ENCODE measurements at regions not wholly inside any gene's neighbourhood (a gene's known extent, or its start where the extent isn't known, plus 50 kb on each side); places are given as distances from the start of the nearest gene placed in this dataset.

- no peak overlapping the region for H3K4me3 ChIP-seq
- DNase-seq = no peak
- ATAC-seq (ENCODE audit: low FRiP score in 2 of 2) = no peak
Measured at GRCh38 chr5:13307480-13307879, 637.0 kb downstream of the DNAH5 start.

DNA sequence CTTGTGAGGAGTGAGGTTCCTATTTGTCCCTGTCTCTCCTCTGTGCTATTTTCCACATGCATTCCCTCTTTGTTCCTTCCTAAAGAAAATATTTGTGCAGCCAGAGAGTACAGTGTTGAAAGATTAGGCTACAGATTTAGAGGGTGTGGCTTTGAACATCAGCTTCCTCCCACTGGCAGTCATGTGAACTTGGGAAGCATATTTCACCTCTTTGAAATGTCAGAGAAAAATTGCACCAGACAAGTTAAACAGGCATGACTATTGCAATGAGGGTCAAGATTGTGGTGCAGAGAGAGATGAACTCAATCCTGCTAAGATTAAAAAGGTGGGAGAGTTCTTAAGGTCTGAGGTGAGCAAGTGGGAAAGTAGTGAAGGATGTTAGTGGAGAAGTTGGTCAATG, 641.0 kb downstream of the DNAH5 start:
- Histone ChIP-seq H3K9me3 (no peaks in the 10 kb centered on the region), H3K27me3 (no peaks in the 10 kb centered on the region), H3K4me3 (no peak overlapping the region), H3K36me3 (no peaks in the 10 kb centered on the region), H3K27ac (no peak overlapping the region), H3K4me1 (no peaks in the 10 kb centered on the region)
- no peak for TF ChIP-seq CTCF (IDR thresholded peaks at IDR 0.05)
- TF ChIP-seq POLR2AphosphoS5 (IDR thresholded peaks at IDR 0.05) = no peak
- ATAC-seq (ENCODE audit: low FRiP score in 2 of 2) (no peak), DNase-seq (no peak)

More at GRCh38 chr5:13307480-13307879, 637.0 kb downstream of the DNAH5 start:
- no peak for TF ChIP-seq POLR2A (IDR thresholded peaks at IDR 0.05)
- no peak for TF ChIP-seq EP300 (IDR thresholded peaks at IDR 0.05)
- no peak for TF ChIP-seq POLR2AphosphoS5 (IDR thresholded peaks at IDR 0.05)
- no peak for TF ChIP-seq CTCF (IDR thresholded peaks at IDR 0.05)
- Histone ChIP-seq H3K9me3 (no peaks in the 10 kb centered on the region), H3K27me3 (no peaks in the 10 kb centered on the region), H3K4me1 (no peaks in the 10 kb centered on the region), H3K36me3 (no peaks in the 10 kb centered on the region), H3K27ac (no peak overlapping the region)

DNA sequence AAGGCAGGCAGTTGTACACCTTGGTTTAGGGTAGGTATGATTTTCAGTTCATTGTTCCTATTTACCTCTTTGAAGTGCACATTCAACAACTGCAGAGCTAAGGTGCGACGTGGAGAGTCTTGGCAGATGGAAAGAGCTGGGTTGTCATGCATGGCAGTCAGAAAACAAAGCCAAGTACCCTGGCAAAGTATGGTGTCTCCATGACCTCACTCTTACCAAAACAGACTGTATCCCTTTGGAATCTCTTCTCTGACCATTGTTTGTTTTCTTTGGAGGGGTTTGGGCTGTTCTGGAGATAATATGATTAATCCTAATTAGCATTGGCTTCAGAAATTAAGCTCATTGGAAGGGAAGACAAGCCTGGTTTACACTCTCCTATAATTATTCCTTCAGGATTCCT, 665.7 kb downstream of the DNAH5 start:
- ATAC-seq (ENCODE audit: low FRiP score in 2 of 2) (no peak), DNase-seq (no peak)
- TF ChIP-seq EP300 (IDR thresholded peaks at IDR 0.05) (no peak), CTCF (IDR thresholded peaks at IDR 0.05) (no peak), POLR2AphosphoS5 (IDR thresholded peaks at IDR 0.05) (no peak), POLR2A (IDR thresholded peaks at IDR 0.05) (no peak)
- H3K27me3 ChIP-seq = no peaks in the 10 kb centered on the region
- no peaks in the 10 kb centered on the region for H3K9me3 ChIP-seq
- 64 to 75% methylated on average over 2 of the region's 2 CpGs for WGBS, 2 donors
- no peaks in the 10 kb centered on the region for H3K36me3 ChIP-seq
- H3K27ac ChIP-seq = no peak overlapping the region
- H3K4me3 ChIP-seq = no peak overlapping the region
- H3K4me1 ChIP-seq = no peaks in the 10 kb centered on the region

DNA sequence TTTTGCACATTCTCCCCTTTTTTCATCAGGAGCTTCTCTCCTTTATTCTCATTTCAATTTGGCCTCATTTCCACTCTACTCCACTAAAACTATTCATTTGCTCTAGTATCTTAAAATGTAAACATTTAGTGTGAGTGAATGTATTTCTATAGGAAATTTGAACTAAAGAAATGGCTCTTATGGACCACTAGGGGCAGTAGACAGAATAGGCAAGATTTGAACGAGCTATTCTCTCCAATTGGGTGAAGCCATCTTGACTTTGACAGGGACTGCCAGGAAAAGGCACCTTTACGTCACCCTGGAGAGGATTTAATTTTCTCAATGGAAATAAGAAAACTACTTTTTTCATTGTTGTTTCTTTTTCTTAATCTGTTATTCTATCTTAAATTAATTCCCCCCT, 666.3 kb downstream of the DNAH5 start:
- H3K4me1 ChIP-seq = no peaks in the 10 kb centered on the region
- no peaks in the 10 kb centered on the region for H3K27me3 ChIP-seq
- H3K4me3 ChIP-seq = no peak overlapping the region
- DNase-seq (no peak), ATAC-seq (ENCODE audit: low FRiP score in 2 of 2) (no peak)
- no peak for TF ChIP-seq POLR2A (IDR thresholded peaks at IDR 0.05)
- no peak for TF ChIP-seq EP300 (IDR thresholded peaks at IDR 0.05)
- TF ChIP-seq CTCF (IDR thresholded peaks at IDR 0.05) = no peak
- no peak for TF ChIP-seq POLR2AphosphoS5 (IDR thresholded peaks at IDR 0.05)
- WGBS, 2 donors = 61 to 85% methylated on average over 2 of the region's 2 CpGs
- H3K9me3 ChIP-seq = no peaks in the 10 kb centered on the region
- H3K36me3 ChIP-seq = no peaks in the 10 kb centered on the region
- H3K27ac ChIP-seq = no peak overlapping the region

GRCh38 chr5:13276156-13276555, 668.3 kb downstream of the DNAH5 start:
- Histone ChIP-seq H3K4me3 (no peak overlapping the region), H3K4me1 (no peaks in the 10 kb centered on the region), H3K27me3 (no peaks in the 10 kb centered on the region), H3K9me3 (no peaks in the 10 kb centered on the region), H3K27ac (no peak overlapping the region), H3K36me3 (no peaks in the 10 kb centered on the region)
- 33 to 35% methylated on average over 1 of the region's 1 CpG for WGBS, 2 donors
- DNase-seq = no peak
- TF ChIP-seq EP300 (IDR thresholded peaks at IDR 0.05) = no peak
- TF ChIP-seq CTCF (IDR thresholded peaks at IDR 0.05) = no peak
- no peak for TF ChIP-seq POLR2A (IDR thresholded peaks at IDR 0.05)
- no peak for TF ChIP-seq POLR2AphosphoS5 (IDR thresholded peaks at IDR 0.05)
- no peak for ATAC-seq (ENCODE audit: low FRiP score in 2 of 2)

Measured in upper lobe of left lung (tissue), 6 donors.